H1 (cell line): ENCODE measurements at regions not wholly inside any gene's neighbourhood (a gene's known extent, or its start where the extent isn't known, plus 50 kb on each side); places are given as distances from the start of the nearest gene placed in this dataset.
"Not testable (repeated sequence)": the region's sequence is repeated elsewhere in the genome, so short reads cannot be mapped to it uniquely, and the experiment has no call there.

Experiments used
- CTCF ChIA-PET: fragments of 300-600 bp; sonication (Branson Sonifier 250); formaldehyde crosslinking; loops from one replicate; lab custom pipeline; 2021; ENCODE audit not compliant: partially characterized antibody; lab: Charles Lee
- POLR2A ChIA-PET: fragments of 300-600 bp; sonication (Branson Sonifier 250); formaldehyde crosslinking; loops from one replicate; lab custom pipeline; 2021; ENCODE audit warnings: inconsistent platforms; ENCODE audit not compliant: partially characterized antibody; lab: Charles Lee
- DNase-seq, 2 experiments: peaks; one replicate each; pipeline versions ENCODE4 v3.0.0 to v3.0.0-alpha.2; 2010 to 2022; ENCODE audit warnings: low spot score in 2 of 2, low read depth in 1 of 2, mixed read lengths in 1 of 2
- FAIRE-seq: peaks from 2 replicates; lab custom pipeline; 2011; peaks lifted over from hg19 to GRCh38; lab: Jason Lieb, UNC
- H2AFZ ChIP-seq: 2 replicates; pipeline ENCODE4 v1.8.1; 2012; ENCODE audit warnings: low read length, inconsistent platforms
- H2AK5ac ChIP-seq: 2 replicates; pipeline ENCODE4 v1.6.1; 2013; ENCODE audit warnings: low read depth, low read length
- H2BK120ac ChIP-seq: replicated peaks from 2 replicates; pipeline ENCODE3; 2013; ENCODE audit warnings: low read depth, low read length, inconsistent platforms
- H2BK12ac ChIP-seq: 2 replicates; pipeline ENCODE4 v1.6.1; 2013; ENCODE audit warnings: low read depth, low read length
- H2BK15ac ChIP-seq: 2 replicates; pipeline ENCODE4 v1.6.1; 2013; ENCODE audit warnings: low read length
- H2BK20ac ChIP-seq: 2 replicates; pipeline ENCODE4 v1.6.1; 2013; ENCODE audit warnings: low read length
- H2BK5ac ChIP-seq: 2 replicates; pipeline ENCODE4 v1.6.1; 2013; ENCODE audit warnings: low read depth, low read length
- H3K14ac ChIP-seq: 2 replicates; pipeline ENCODE4 v1.6.1; 2013; ENCODE audit warnings: inconsistent platforms; ENCODE audit not compliant: insufficient read length
- H3K18ac ChIP-seq: 2 replicates; pipeline ENCODE4 v1.6.1; 2013; ENCODE audit warnings: low read length; ENCODE audit errors: extremely low read depth
- H3K23ac ChIP-seq: 2 replicates; pipeline ENCODE4 v1.6.1; 2013; ENCODE audit warnings: inconsistent platforms; ENCODE audit not compliant: insufficient read length
- H3K23me2 ChIP-seq: 2 replicates; pipeline ENCODE4 v1.6.1; 2013; ENCODE audit warnings: low read depth, low read length
- H3K27ac ChIP-seq: 2 replicates; pipeline ENCODE4 v1.6.1; 2011; ENCODE audit warnings: low read depth, low read length, inconsistent platforms
- H3K27me3 ChIP-seq, 4 experiments: replicated peaks in 1 of 4; 1 replicate in 1 of 4; 2 replicates in 3 of 4; pipeline versions ENCODE4 v1.6.1 to v1.8.1; 2011 to 2013; ENCODE audit warnings: low read length in 3 of 4, mild to moderate bottlenecking in 3 of 4, inconsistent platforms in 2 of 4, mixed read lengths in 2 of 4, moderate library complexity in 1 of 4; ENCODE audit not compliant: control insufficient read depth in 3 of 4, insufficient read depth in 3 of 4; ENCODE audit errors: extremely low read depth in 1 of 4
- H3K36me3 ChIP-seq, 4 experiments: 2 replicates each; pipeline versions ENCODE4 v1.6.1 to v1.8.1; 2011 to 2013; ENCODE audit warnings: mild to moderate bottlenecking in 4 of 4, low read length in 3 of 4, moderate library complexity in 2 of 4, control low read depth in 1 of 4, inconsistent platforms in 1 of 4; ENCODE audit not compliant: insufficient read depth in 4 of 4, control insufficient read depth in 2 of 4
- H3K4ac ChIP-seq: replicated peaks from 2 replicates; pipeline ENCODE3; 2013; ENCODE audit warnings: low read length, low read depth, mixed read lengths, inconsistent platforms; ENCODE audit not compliant: insufficient read length
- H3K4me1 ChIP-seq, 4 experiments: replicated peaks in 1 of 4; 1 replicate in 1 of 4; 2 replicates in 3 of 4; pipeline versions ENCODE4 v1.6.1 to v1.8.1; 2011 to 2013; ENCODE audit warnings: low read length in 3 of 4, inconsistent platforms in 2 of 4, mixed read lengths in 1 of 4; ENCODE audit not compliant: insufficient read depth in 4 of 4, control insufficient read depth in 3 of 4
- H3K4me2 ChIP-seq, 2 experiments: 2 replicates each; pipeline versions ENCODE4 v1.6.1 to v1.8.1; 2011 to 2013; ENCODE audit warnings: low read depth in 2 of 2, low read length in 2 of 2, control low read depth in 1 of 2, inconsistent platforms in 1 of 2, mild to moderate bottlenecking in 1 of 2; ENCODE audit not compliant: insufficient read depth in 1 of 2
- H3K4me3 ChIP-seq, 4 experiments: fragments of 200-600, 300-600 bp in 1 of 4; sonication (generic), shearing (Covaris generic), sonication (Bioruptor Twin) in 1 of 4; 2 replicates each; pipeline versions ENCODE4 v1.5.1 to v1.8.1; 2011 to 2016; ENCODE audit warnings: low read length in 4 of 4, low read depth in 3 of 4, control low read depth in 2 of 4, inconsistent platforms in 2 of 4, mild to moderate bottlenecking in 2 of 4, mixed read lengths in 1 of 4, moderate library complexity in 1 of 4; ENCODE audit not compliant: insufficient read depth in 2 of 4; ENCODE audit errors: extremely low read depth in 1 of 4
- H3K56ac ChIP-seq: replicated peaks from 2 replicates; pipeline ENCODE3; 2013; ENCODE audit warnings: low read depth, mild to moderate bottlenecking, mixed read lengths, low read length, inconsistent platforms; ENCODE audit not compliant: insufficient read length
- H3K79me1 ChIP-seq: 2 replicates; pipeline ENCODE4 v1.6.1; 2013; ENCODE audit warnings: low read depth, low read length, control low read depth
- H3K79me2 ChIP-seq, 2 experiments: 2 replicates each; pipeline versions ENCODE4 v1.6.1 to v1.8.1; 2012 to 2013; ENCODE audit warnings: low read length in 2 of 2, mild to moderate bottlenecking in 2 of 2, inconsistent platforms in 1 of 2; ENCODE audit not compliant: insufficient read depth in 2 of 2, control insufficient read depth in 1 of 2
- H3K9ac ChIP-seq, 4 experiments: replicated peaks in 1 of 4; 1 replicate in 1 of 4; 2 replicates in 3 of 4; pipeline versions ENCODE4 v1.6.1 to v1.8.1; 2011 to 2013; ENCODE audit warnings: low read depth in 3 of 4, low read length in 3 of 4, control low read depth in 2 of 4, mild to moderate bottlenecking in 2 of 4, moderate library complexity in 2 of 4, inconsistent platforms in 1 of 4; ENCODE audit errors: extremely low read depth in 1 of 4
- H3K9me3 ChIP-seq, 2 experiments: 2 replicates each; pipeline versions ENCODE4 v1.6.1 to v1.8.1; 2012 to 2013; ENCODE audit warnings: mild to moderate bottlenecking in 2 of 2, moderate library complexity in 2 of 2, control low read depth in 1 of 2, inconsistent platforms in 1 of 2, low read depth in 1 of 2, low read length in 1 of 2, mixed read lengths in 1 of 2; ENCODE audit not compliant: insufficient read depth in 2 of 2
- H4K20me1 ChIP-seq, 2 experiments: replicated peaks in 1 of 2; 2 replicates each; pipeline versions ENCODE3 to v1.8.1; 2011 to 2013; ENCODE audit warnings: inconsistent platforms in 2 of 2, low read length in 2 of 2, mild to moderate bottlenecking in 1 of 2; ENCODE audit not compliant: insufficient read depth in 2 of 2, control insufficient read depth in 1 of 2
- H4K5ac ChIP-seq: 2 replicates; pipeline ENCODE4 v1.6.1; 2013; ENCODE audit warnings: low read length, low read depth, mixed read lengths, inconsistent platforms; ENCODE audit not compliant: insufficient read length
- H4K8ac ChIP-seq: 2 replicates; pipeline ENCODE4 v1.8.0; 2013; ENCODE audit warnings: mild to moderate bottlenecking, moderate library complexity, low read length, inconsistent platforms; ENCODE audit not compliant: insufficient read depth; ENCODE audit errors: extremely low read depth
- H4K91ac ChIP-seq: replicated peaks from 2 replicates; pipeline ENCODE3; 2013; ENCODE audit warnings: low read length, mixed read lengths, inconsistent platforms; ENCODE audit not compliant: insufficient read length
- WGBS, 2 experiments: shearing (Covaris generic) in 1 of 2; methylation state at CpG; one replicate each; pipeline versions ENCODE4 v1.1.6 to v1.1.7; 2013 to 2015; ENCODE audit warnings: low lambda C conversion rate in 2 of 2, mixed read lengths in 2 of 2, inconsistent platforms in 1 of 2, low coverage in 1 of 2, missing lambda C conversion rate in 1 of 2; ENCODE audit not compliant: insufficient replicate concordance in 2 of 2, insufficient coverage in 1 of 2, insufficient read length in 1 of 2; ENCODE audit errors: extremely low coverage in 1 of 2, missing lambda C conversion rate in 1 of 2; 5-methylcytosine and 5-hydroxymethylcytosine counted together

GRCh38 chr16:29294951-29295795, 111.3 kb downstream of the NPIPB11 start:
- H2BK120ac ChIP-seq, H3K14ac ChIP-seq, H4K91ac ChIP-seq, H2BK15ac ChIP-seq, H3K18ac ChIP-seq, H3K4me3 ChIP-seq, H3K23me2 ChIP-seq, H4K8ac ChIP-seq, H3K79me1 ChIP-seq, H2AK5ac ChIP-seq, H4K5ac ChIP-seq, POLR2A ChIA-PET, H3K9me3 ChIP-seq, H4K20me1 ChIP-seq, H3K23ac ChIP-seq, H3K27me3 ChIP-seq, H3K4me1 ChIP-seq, H3K79me2 ChIP-seq, H3K36me3 ChIP-seq, FAIRE-seq, H2BK20ac ChIP-seq, H3K27ac ChIP-seq, CTCF ChIA-PET, H3K9ac ChIP-seq, H2BK5ac ChIP-seq, H3K56ac ChIP-seq, H3K4ac ChIP-seq, H2AFZ ChIP-seq, DNase-seq, H2BK12ac ChIP-seq, H3K4me2 ChIP-seq: not testable (repeated sequence)
- 84% methylated on average over 19 of the region's 21 CpGs; no CpG with 5 or more reads in 1 of the 2 experiments for WGBS, 2 experiments
